Spleen (tissue), 11 donors: ENCODE measurements at regions not wholly inside any gene's neighbourhood (a gene's known extent, or its start where the extent isn't known, plus 50 kb on each side); places are given as distances from the start of the nearest gene placed in this dataset.
A peak's percentile ranks its signal among the peaks of the same experiment; 100 is the strongest.

Experiments used
- DNase-seq: peaks from one replicate; pipeline ENCODE4 v3.0.0-alpha.2; 2020
- H3K27ac ChIP-seq, 8 donors: fragments of 200-600 bp; sonication (generic) in 7 of 8; 1 replicate in 4 of 8; 2 replicates in 4 of 8; pipeline versions ENCODE4 v1.5.0 to v1.8.0; 2016 to 2021; ENCODE audit warnings: inconsistent platforms in 4 of 8, mild to moderate bottlenecking in 4 of 8, moderate library complexity in 1 of 8
- H3K27me3 ChIP-seq, 7 donors: fragments of 200-600 bp; sonication (generic) in 6 of 7; replicated peaks in 1 of 7; 1 replicate in 4 of 7; 2 replicates in 3 of 7; pipeline versions ENCODE4 v1.5.0 to v1.8.0; 2016 to 2021; ENCODE audit warnings: inconsistent platforms in 3 of 7, mild to moderate bottlenecking in 1 of 7
- H3K36me3 ChIP-seq, 6 donors: fragments of 200-600 bp; sonication (generic) in 5 of 6; 1 replicate in 4 of 6; 2 replicates in 2 of 6; pipeline versions ENCODE4 v1.5.0 to v1.8.0; 2016 to 2021; ENCODE audit warnings: inconsistent platforms in 2 of 6
- H3K4me1 ChIP-seq, 6 donors: fragments of 200-600 bp; sonication (generic) in 5 of 6; 1 replicate in 3 of 6; 2 replicates in 3 of 6; pipeline versions ENCODE4 v1.5.0 to v1.8.0; 2016 to 2021; ENCODE audit warnings: inconsistent platforms in 3 of 6
- H3K4me3 ChIP-seq, 8 donors: fragments of 200-600 bp; sonication (generic) in 7 of 8; 1 replicate in 4 of 8; 2 replicates in 4 of 8; pipeline versions ENCODE4 v1.5.0 to v1.8.0; 2016 to 2021; ENCODE audit warnings: inconsistent platforms in 4 of 8, mild to moderate bottlenecking in 4 of 8, moderate library complexity in 2 of 8
- H3K9me3 ChIP-seq, 8 donors: fragments of 200-600 bp; sonication (generic) in 7 of 8; 1 replicate in 4 of 8; 2 replicates in 4 of 8; pipeline versions ENCODE4 v1.5.0 to v1.8.0; 2016 to 2021; ENCODE audit warnings: inconsistent platforms in 4 of 8
- CTCF ChIP-seq, 11 experiments: fragments of 200-600 bp in 7 of 11; fragments of 450-650 bp in 4 of 11; sonication (generic) in 4 of 11; IDR thresholded peaks in 8 of 11; conservative IDR thresholded peaks in 3 of 11; 1 replicate in 7 of 11; 2 replicates in 4 of 11; pipeline versions ENCODE4 v1.4.0 to v1.8.0; 2016 to 2021; ENCODE audit warnings: antibody characterized with exemption in 11 of 11, inconsistent platforms in 4 of 11, mild to moderate bottlenecking in 1 of 11
- POLR2A ChIP-seq, 3 donors: fragments of 450-650 bp; IDR thresholded peaks; one replicate each; pipeline ENCODE4 v1.5.1; 2017; ENCODE audit warnings: antibody characterized with exemption in 3 of 3, mild to moderate bottlenecking in 1 of 3
- POLR2AphosphoS5 ChIP-seq, 3 donors: sonication (generic); formaldehyde crosslinking; IDR thresholded peaks; one replicate each; pipeline ENCODE4 v1.5.1; 2017; ENCODE audit warnings: antibody characterized with exemption in 3 of 3
- WGBS, 5 donors: extraction: QIAGEN DNeasy Blood & Tissue Kit in 3 of 5; methylation state at CpG; one replicate each; pipeline versions ENCODE4 v1.1.5 to v1.1.7; 2013 to 2018; 5-methylcytosine and 5-hydroxymethylcytosine counted together
- intact Hi-C: fragments of 100-400 bp; cut with DNase I; formaldehyde crosslinking; loops from one replicate; pipeline ENCODE4 v1.15.0; 2023; ENCODE audit warnings: low total_unique reads
- donor health status: healthy with polysubstance abuse.
- donor health status: DM: no; HTN: no; CAD: no; lungs with moderate emphysema.
- donor health status: DM: no; HTN: no; CAD: no.
- donor health status: Bipolar disorder and iron deficiency.
- donor health status: healthy.
- donor health status: DM: no; HTN: no; CAD: no.
- donor health status: DM: yes; HTN: yes; CAD: no.

- intact Hi-C loops = loop anchor here (10.0 kb wide), 1 partner anchor 376 kb away; no protein-coding TSS in a partner anchor
- no peaks in the 10 kb centered on the region for H3K36me3 ChIP-seq
- no peak for DNase-seq
- H3K4me3 ChIP-seq = no peak overlapping the region
- H3K27ac ChIP-seq = no peak overlapping the region
- no peaks in the 10 kb centered on the region for H3K9me3 ChIP-seq
- H3K27me3 ChIP-seq = no peaks in the 10 kb centered on the region
- peaks cover 0 to 10% (median 0%) of the 10 kb centered on the region in 6 donors for H3K4me1 ChIP-seq
- 23 to 48% (median 26%) methylated on average over 4 of the region's 4 CpGs for WGBS, 5 donors
- TF ChIP-seq POLR2AphosphoS5 (IDR thresholded peaks at IDR 0.05) = no peak
- peak in 9 of 11 experiments; percentile 20 to 63 (median 55) for TF ChIP-seq CTCF (IDR thresholded peaks at IDR 0.05 in 8 of 11, conservative IDR thresholded peaks at IDR 0.05 in 3 of 11)
Observed at GRCh38 chr1:198088360-198089071, 68.3 kb upstream of the NEK7 start.

- intact Hi-C loops = loop anchor here (10.0 kb wide), 1 partner anchor 258 kb away; no protein-coding TSS in a partner anchor
- H3K4me1 ChIP-seq = peaks cover 0 to 4% (median 0%) of the 10 kb centered on the region in 6 donors
- no peaks in the 10 kb centered on the region for H3K36me3 ChIP-seq
- no peaks in the 10 kb centered on the region for H3K9me3 ChIP-seq
- no peak for DNase-seq
- TF ChIP-seq POLR2A (IDR thresholded peaks at IDR 0.05) (no peak), CTCF (IDR thresholded peaks at IDR 0.05 in 8 of 11, conservative IDR thresholded peaks at IDR 0.05 in 3 of 11) (no peak), POLR2AphosphoS5 (IDR thresholded peaks at IDR 0.05) (no peak)
- no peaks in the 10 kb centered on the region for H3K27me3 ChIP-seq
- 82 to 93% (median 87%) methylated on average over 2 of the region's 2 CpGs for WGBS, 5 donors
- no peak overlapping the region for H3K27ac ChIP-seq
- no peak overlapping the region for H3K4me3 ChIP-seq
Observed at GRCh38 chr1:198096390-198096789, 60.4 kb upstream of the NEK7 start.

GRCh38 chr1:198099755-198100154, 57.0 kb upstream of the NEK7 start:
- intact Hi-C loops = loop anchor here (10.0 kb wide), 1 partner anchor 255 kb away; no protein-coding TSS in a partner anchor
- no peak for TF ChIP-seq POLR2A (IDR thresholded peaks at IDR 0.05)
- TF ChIP-seq CTCF (IDR thresholded peaks at IDR 0.05 in 8 of 11, conservative IDR thresholded peaks at IDR 0.05 in 3 of 11) = no peak
- TF ChIP-seq POLR2AphosphoS5 (IDR thresholded peaks at IDR 0.05) = no peak

GRCh38 chr1:198101716-198102453, 54.9 kb upstream of the NEK7 start:
- H3K36me3 ChIP-seq = no peaks in the 10 kb centered on the region
- no peak overlapping the region for H3K4me3 ChIP-seq
- intact Hi-C loops = no loop called here
- H3K27me3 ChIP-seq = no peaks in the 10 kb centered on the region
- H3K27ac ChIP-seq = no peak overlapping the region
- no peaks in the 10 kb centered on the region for H3K9me3 ChIP-seq
- DNase-seq = no peak
- whole genome bisulfite sequencing, 5 donors = 54 to 70% (median 59%) methylated on average over 4 of the region's 4 CpGs
- peaks cover 0 to 21% (median 3%) of the 10 kb centered on the region in 6 donors for H3K4me1 ChIP-seq
- TF ChIP-seq CTCF (IDR thresholded peaks at IDR 0.05 in 8 of 11, conservative IDR thresholded peaks at IDR 0.05 in 3 of 11) (no peak), POLR2A (IDR thresholded peaks at IDR 0.05) (no peak), POLR2AphosphoS5 (IDR thresholded peaks at IDR 0.05) (no peak)

More at GRCh38 chr1:198099755-198100154, 57.0 kb upstream of the NEK7 start:
- no peak overlapping the region for H3K27ac ChIP-seq
- H3K4me1 ChIP-seq = peaks cover 0 to 21% (median 3%) of the 10 kb centered on the region in 6 donors
- H3K4me3 ChIP-seq = no peak overlapping the region
- DNase-seq = no peak
- H3K36me3 ChIP-seq = no peaks in the 10 kb centered on the region
- H3K27me3 ChIP-seq = no peaks in the 10 kb centered on the region
- no peaks in the 10 kb centered on the region for H3K9me3 ChIP-seq
